GM23338 (cell line): ENCODE measurements at regions not wholly inside any gene's neighbourhood (a gene's known extent, or its start where the extent isn't known, plus 50 kb on each side); places are given as distances from the start of the nearest gene placed in this dataset.

Experiments
- ATAC-seq: fragments of 200-7000 bp; cut with Tn5 transposase; 3 replicates; pipeline ENCODE4 v1.9.1; 2020
- DNase-seq: peaks from one replicate; pipeline ENCODE4 v3.0.0-alpha.2; 2015; ENCODE audit warnings: low spot score
- H2AFZ ChIP-seq: fragments of 200-600 bp; sonication (generic); 2 replicates; pipeline ENCODE4 v1.8.0; 2016; ENCODE audit warnings: antibody characterized with exemption, mild to moderate bottlenecking, moderate library complexity
- H3F3A ChIP-seq: fragments of 200-600 bp; sonication (generic); replicated peaks from 2 replicates; pipeline ENCODE4 v1.8.0; 2017; ENCODE audit warnings: antibody characterized with exemption, mixed run types, low read depth
- H3K27ac ChIP-seq: fragments of 200-600 bp; sonication (generic); 2 replicates; pipeline ENCODE4 v1.6.1; 2016; ENCODE audit warnings: low read depth
- H3K27me3 ChIP-seq: fragments of 200-600 bp; sonication (generic); 2 replicates; pipeline ENCODE4 v1.8.0; 2016; ENCODE audit warnings: mild to moderate bottlenecking, mixed run types, moderate library complexity; ENCODE audit not compliant: insufficient read depth
- H3K36me3 ChIP-seq: fragments of 200-600 bp; sonication (generic); 2 replicates; pipeline ENCODE4 v1.8.0; 2016; ENCODE audit warnings: mild to moderate bottlenecking; ENCODE audit not compliant: insufficient read depth
- H3K4me1 ChIP-seq: fragments of 200-600 bp; sonication (generic); 2 replicates; pipeline ENCODE4 v1.8.0; 2016; ENCODE audit warnings: mild to moderate bottlenecking, moderate library complexity; ENCODE audit not compliant: insufficient read depth
- H3K4me2 ChIP-seq: fragments of 200-600 bp; sonication (generic); 2 replicates; pipeline ENCODE4 v1.7.1; 2017; ENCODE audit warnings: mixed run types
- H3K4me3 ChIP-seq: fragments of 200-600 bp; sonication (generic); 2 replicates; pipeline ENCODE4 v1.6.1; 2016; ENCODE audit warnings: mixed run types
- H3K79me2 ChIP-seq: fragments of 200-600 bp; sonication (generic); replicated peaks from 2 replicates; pipeline ENCODE4 v1.8.0; 2017; ENCODE audit warnings: mild to moderate bottlenecking; ENCODE audit not compliant: insufficient read depth
- H3K9me2 ChIP-seq: fragments of 200-600 bp; sonication (generic); 2 replicates; pipeline ENCODE4 v1.8.0; 2017; ENCODE audit not compliant: insufficient read depth
- H4K20me1 ChIP-seq: fragments of 200-600 bp; sonication (generic); replicated peaks from 2 replicates; pipeline ENCODE4 v1.8.0; 2017; ENCODE audit warnings: mild to moderate bottlenecking; ENCODE audit not compliant: insufficient read depth
- H3K27ac Mint-ChIP-seq: 2 replicates; pipeline ENCODE4 v1.8.0; 2020; ENCODE audit warnings: inconsistent platforms, mild to moderate bottlenecking, moderate library complexity, mixed read lengths
- H3K27me3 Mint-ChIP-seq: 3 replicates; pipeline ENCODE4 v1.8.0; 2022; ENCODE audit warnings: low read depth, mild to moderate bottlenecking, moderate library complexity, mixed read lengths, inconsistent platforms; ENCODE audit not compliant: insufficient read depth, poor library complexity
- H3K36me3 Mint-ChIP-seq: 3 replicates; pipeline ENCODE4 v1.8.0; 2021; ENCODE audit warnings: low read depth, mild to moderate bottlenecking, inconsistent platforms, moderate library complexity, mixed read lengths
- H3K4me1 Mint-ChIP-seq: 3 replicates; pipeline ENCODE4 v1.8.0; 2020; ENCODE audit warnings: mild to moderate bottlenecking, inconsistent platforms, mixed read lengths
- H3K4me3 Mint-ChIP-seq: 3 replicates; pipeline ENCODE4 v1.8.0; 2021; ENCODE audit warnings: moderate library complexity, mild to moderate bottlenecking, inconsistent platforms, mixed read lengths
- H3K9me3 Mint-ChIP-seq: 3 replicates; pipeline ENCODE4 v1.8.0; 2020; ENCODE audit warnings: moderate library complexity, mild to moderate bottlenecking, inconsistent platforms, mixed read lengths
- CREB1 ChIP-seq: fragments of 250-450 bp; sonication (Bioruptor Pico); IDR thresholded peaks from 2 replicates; pipeline ENCODE4 v1.5.0; 2020; ENCODE audit warnings: low read depth, mild to moderate bottlenecking, moderate library complexity
- EZH2 ChIP-seq: fragments of 200-600 bp; sonication (generic); IDR thresholded peaks from one replicate; pipeline ENCODE4 v1.8.0; 2017; ENCODE audit warnings: antibody characterized with exemption, mild to moderate bottlenecking, low read depth; ENCODE audit not compliant: unreplicated experiment
- EZH2phosphoT487 ChIP-seq: fragments of 200-600 bp; sonication (generic); IDR thresholded peaks from one replicate; pipeline ENCODE4 v1.8.1; 2018; ENCODE audit warnings: antibody characterized with exemption; ENCODE audit not compliant: unreplicated experiment
- JUNB ChIP-seq: IDR thresholded peaks from one replicate; pipeline ENCODE4 v1.6.1; 2016; ENCODE audit warnings: antibody characterized with exemption; ENCODE audit not compliant: unreplicated experiment
- NANOG ChIP-seq: IDR thresholded peaks from 2 replicates; pipeline ENCODE4 v1.6.1; 2016; ENCODE audit warnings: antibody characterized with exemption, borderline replicate concordance
- POLR2AphosphoS5 ChIP-seq: IDR thresholded peaks from 2 replicates; pipeline ENCODE4 v1.6.1; 2016; ENCODE audit warnings: antibody characterized with exemption, low read depth
- STAT1 ChIP-seq: IDR thresholded peaks from one replicate; pipeline ENCODE4 v1.6.1; 2016; ENCODE audit warnings: antibody characterized with exemption; ENCODE audit not compliant: unreplicated experiment
- ZNF114 ChIP-seq: fragments of 250-450 bp; sonication (Bioruptor Pico); IDR thresholded peaks from 2 replicates; pipeline ENCODE4 v1.5.0; 2020; ENCODE audit warnings: mild to moderate bottlenecking, moderate library complexity
- ZNF331 ChIP-seq: fragments of 250-450 bp; sonication (Bioruptor Pico); IDR thresholded peaks from 2 replicates; pipeline ENCODE4 v1.5.0; 2020; ENCODE audit warnings: low read depth, mild to moderate bottlenecking, moderate library complexity
- TF ChIP-seq, protein P1 (sequence below), 2 experiments: fragments of 200-600 bp in 1 of 2; sonication (generic) in 1 of 2; conservative IDR thresholded peaks; 2 replicates each; pipeline versions ENCODE4 v1.5.1 to v1.6.1; 2016 to 2017; ENCODE audit warnings: antibody characterized with exemption in 2 of 2, low read depth in 2 of 2, mild to moderate bottlenecking in 2 of 2, moderate library complexity in 1 of 2
- TF ChIP-seq, protein P2 (sequence below): fragments of 250-450 bp; sonication (Bioruptor Pico); IDR thresholded peaks from 2 replicates; pipeline ENCODE4 v1.5.0; 2020; ENCODE audit warnings: mild to moderate bottlenecking, moderate library complexity
- TF ChIP-seq, protein P3 (sequence below): IDR thresholded peaks from 2 replicates; pipeline ENCODE4 v1.6.1; 2016; ENCODE audit warnings: antibody characterized with exemption
- TF ChIP-seq, protein P4 (sequence below): IDR thresholded peaks from one replicate; pipeline ENCODE4 v1.6.1; 2018; ENCODE audit warnings: antibody characterized with exemption; ENCODE audit not compliant: unreplicated experiment

DNA sequence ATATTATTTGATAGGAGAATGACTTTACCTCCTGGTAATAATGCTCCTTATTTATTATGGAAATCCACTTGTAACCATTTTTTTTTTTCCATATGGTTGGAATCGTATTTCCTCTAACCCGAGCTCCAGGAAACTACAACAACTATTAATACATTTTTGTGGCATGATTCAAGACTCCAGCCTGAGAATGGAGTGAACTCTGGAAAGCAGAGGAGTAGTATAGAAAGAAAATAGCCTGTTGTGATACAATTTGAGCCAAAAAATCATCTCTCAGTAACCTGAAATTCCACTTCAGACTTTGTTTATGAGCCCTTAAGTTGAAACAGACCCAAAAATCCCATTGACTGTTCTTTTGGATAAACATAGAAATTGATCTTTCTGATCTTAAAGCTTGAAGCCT is 921.1 kb downstream of the SOCS6 start (continued):
- TF ChIP-seq CREB1 (CRISPR knock-in tag): no peak
- no peak for TF ChIP-seq NANOG
- TF ChIP-seq ZNF331 (CRISPR knock-in tag): no peak
- no peak for TF ChIP-seq ZNF114 (CRISPR knock-in tag)

DNA sequence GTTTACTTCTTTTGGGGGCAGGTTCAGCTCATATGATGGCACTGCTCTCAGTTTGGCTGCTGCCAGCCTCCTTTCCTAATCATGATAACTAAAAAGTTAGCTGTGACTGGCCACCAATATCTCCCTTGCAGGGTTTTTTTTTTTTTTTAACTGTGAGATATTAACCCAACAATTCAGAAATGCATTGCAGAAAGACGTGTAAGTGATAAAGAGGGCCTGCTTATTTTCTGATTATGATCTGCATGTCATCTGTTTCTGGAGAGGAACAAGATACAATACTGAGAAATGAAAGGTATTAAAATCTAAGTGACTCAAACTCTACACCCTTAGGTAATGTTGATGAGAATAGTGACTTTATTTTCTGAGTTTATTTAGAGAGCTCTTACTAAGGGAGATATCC is 905.6 kb downstream of the SOCS6 start:
- H3K4me3 ChIP-seq: no peak overlapping the region
- no peaks in the 10 kb centered on the region for H3F3A ChIP-seq
- no peaks in the 10 kb centered on the region for H4K20me1 ChIP-seq
- peaks cover 83% of the 10 kb centered on the region for H3K9me3 Mint-ChIP-seq
- H3K36me3 Mint-ChIP-seq: peaks cover 21% of the 10 kb centered on the region
- no peak overlapping the region for H3K4me2 ChIP-seq
- H3K27ac Mint-ChIP-seq: no peak overlapping the region
- H3K27me3 Mint-ChIP-seq: no peaks in the 10 kb centered on the region
- TF ChIP-seq, protein P1, sequence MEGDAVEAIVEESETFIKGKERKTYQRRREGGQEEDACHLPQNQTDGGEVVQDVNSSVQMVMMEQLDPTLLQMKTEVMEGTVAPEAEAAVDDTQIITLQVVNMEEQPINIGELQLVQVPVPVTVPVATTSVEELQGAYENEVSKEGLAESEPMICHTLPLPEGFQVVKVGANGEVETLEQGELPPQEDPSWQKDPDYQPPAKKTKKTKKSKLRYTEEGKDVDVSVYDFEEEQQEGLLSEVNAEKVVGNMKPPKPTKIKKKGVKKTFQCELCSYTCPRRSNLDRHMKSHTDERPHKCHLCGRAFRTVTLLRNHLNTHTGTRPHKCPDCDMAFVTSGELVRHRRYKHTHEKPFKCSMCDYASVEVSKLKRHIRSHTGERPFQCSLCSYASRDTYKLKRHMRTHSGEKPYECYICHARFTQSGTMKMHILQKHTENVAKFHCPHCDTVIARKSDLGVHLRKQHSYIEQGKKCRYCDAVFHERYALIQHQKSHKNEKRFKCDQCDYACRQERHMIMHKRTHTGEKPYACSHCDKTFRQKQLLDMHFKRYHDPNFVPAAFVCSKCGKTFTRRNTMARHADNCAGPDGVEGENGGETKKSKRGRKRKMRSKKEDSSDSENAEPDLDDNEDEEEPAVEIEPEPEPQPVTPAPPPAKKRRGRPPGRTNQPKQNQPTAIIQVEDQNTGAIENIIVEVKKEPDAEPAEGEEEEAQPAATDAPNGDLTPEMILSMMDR (conservative IDR thresholded peaks at IDR 0.05; ENCODE audit: low read depth in 2 of 2): no peak
- TF ChIP-seq CREB1 (CRISPR knock-in tag) (no peak), ZNF114 (CRISPR knock-in tag) (no peak), POLR2AphosphoS5 (no peak), EZH2phosphoT487 (no peak), STAT1 (no peak), JUNB (no peak), ZNF331 (CRISPR knock-in tag) (no peak), EZH2 (no peak), NANOG (no peak)
- TF ChIP-seq, protein P2, sequence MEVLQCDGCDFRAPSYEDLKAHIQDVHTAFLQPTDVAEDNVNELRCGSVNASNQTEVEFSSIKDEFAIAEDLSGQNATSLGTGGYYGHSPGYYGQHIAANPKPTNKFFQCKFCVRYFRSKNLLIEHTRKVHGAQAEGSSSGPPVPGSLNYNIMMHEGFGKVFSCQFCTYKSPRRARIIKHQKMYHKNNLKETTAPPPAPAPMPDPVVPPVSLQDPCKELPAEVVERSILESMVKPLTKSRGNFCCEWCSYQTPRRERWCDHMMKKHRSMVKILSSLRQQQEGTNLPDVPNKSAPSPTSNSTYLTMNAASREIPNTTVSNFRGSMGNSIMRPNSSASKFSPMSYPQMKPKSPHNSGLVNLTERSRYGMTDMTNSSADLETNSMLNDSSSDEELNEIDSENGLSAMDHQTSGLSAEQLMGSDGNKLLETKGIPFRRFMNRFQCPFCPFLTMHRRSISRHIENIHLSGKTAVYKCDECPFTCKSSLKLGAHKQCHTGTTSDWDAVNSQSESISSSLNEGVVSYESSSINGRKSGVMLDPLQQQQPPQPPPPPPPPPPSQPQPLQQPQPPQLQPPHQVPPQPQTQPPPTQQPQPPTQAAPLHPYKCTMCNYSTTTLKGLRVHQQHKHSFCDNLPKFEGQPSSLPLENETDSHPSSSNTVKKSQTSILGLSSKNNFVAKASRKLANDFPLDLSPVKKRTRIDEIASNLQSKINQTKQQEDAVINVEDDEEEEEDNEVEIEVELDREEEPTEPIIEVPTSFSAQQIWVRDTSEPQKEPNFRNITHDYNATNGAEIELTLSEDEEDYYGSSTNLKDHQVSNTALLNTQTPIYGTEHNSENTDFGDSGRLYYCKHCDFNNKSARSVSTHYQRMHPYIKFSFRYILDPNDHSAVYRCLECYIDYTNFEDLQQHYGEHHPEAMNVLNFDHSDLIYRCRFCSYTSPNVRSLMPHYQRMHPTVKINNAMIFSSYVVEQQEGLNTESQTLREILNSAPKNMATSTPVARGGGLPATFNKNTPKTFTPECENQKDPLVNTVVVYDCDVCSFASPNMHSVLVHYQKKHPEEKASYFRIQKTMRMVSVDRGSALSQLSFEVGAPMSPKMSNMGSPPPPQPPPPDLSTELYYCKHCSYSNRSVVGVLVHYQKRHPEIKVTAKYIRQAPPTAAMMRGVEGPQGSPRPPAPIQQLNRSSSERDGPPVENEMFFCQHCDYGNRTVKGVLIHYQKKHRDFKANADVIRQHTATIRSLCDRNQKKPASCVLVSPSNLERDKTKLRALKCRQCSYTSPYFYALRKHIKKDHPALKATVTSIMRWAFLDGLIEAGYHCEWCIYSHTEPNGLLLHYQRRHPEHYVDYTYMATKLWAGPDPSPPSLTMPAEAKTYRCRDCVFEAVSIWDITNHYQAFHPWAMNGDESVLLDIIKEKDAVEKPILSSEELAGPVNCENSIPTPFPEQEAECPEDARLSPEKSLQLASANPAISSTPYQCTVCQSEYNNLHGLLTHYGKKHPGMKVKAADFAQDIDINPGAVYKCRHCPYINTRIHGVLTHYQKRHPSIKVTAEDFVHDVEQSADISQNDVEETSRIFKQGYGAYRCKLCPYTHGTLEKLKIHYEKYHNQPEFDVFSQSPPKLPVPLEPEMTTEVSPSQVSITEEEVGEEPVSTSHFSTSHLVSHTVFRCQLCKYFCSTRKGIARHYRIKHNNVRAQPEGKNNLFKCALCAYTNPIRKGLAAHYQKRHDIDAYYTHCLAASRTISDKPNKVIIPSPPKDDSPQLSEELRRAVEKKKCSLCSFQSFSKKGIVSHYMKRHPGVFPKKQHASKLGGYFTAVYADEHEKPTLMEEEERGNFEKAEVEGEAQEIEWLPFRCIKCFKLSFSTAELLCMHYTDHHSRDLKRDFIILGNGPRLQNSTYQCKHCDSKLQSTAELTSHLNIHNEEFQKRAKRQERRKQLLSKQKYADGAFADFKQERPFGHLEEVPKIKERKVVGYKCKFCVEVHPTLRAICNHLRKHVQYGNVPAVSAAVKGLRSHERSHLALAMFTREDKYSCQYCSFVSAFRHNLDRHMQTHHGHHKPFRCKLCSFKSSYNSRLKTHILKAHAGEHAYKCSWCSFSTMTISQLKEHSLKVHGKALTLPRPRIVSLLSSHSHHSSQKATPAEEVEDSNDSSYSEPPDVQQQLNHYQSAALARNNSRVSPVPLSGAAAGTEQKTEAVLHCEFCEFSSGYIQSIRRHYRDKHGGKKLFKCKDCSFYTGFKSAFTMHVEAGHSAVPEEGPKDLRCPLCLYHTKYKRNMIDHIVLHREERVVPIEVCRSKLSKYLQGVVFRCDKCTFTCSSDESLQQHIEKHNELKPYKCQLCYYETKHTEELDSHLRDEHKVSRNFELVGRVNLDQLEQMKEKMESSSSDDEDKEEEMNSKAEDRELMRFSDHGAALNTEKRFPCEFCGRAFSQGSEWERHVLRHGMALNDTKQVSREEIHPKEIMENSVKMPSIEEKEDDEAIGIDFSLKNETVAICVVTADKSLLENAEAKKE: no peak
- TF ChIP-seq, protein P3, sequence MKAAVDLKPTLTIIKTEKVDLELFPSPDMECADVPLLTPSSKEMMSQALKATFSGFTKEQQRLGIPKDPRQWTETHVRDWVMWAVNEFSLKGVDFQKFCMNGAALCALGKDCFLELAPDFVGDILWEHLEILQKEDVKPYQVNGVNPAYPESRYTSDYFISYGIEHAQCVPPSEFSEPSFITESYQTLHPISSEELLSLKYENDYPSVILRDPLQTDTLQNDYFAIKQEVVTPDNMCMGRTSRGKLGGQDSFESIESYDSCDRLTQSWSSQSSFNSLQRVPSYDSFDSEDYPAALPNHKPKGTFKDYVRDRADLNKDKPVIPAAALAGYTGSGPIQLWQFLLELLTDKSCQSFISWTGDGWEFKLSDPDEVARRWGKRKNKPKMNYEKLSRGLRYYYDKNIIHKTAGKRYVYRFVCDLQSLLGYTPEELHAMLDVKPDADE: no peak
- TF ChIP-seq, protein P4, sequence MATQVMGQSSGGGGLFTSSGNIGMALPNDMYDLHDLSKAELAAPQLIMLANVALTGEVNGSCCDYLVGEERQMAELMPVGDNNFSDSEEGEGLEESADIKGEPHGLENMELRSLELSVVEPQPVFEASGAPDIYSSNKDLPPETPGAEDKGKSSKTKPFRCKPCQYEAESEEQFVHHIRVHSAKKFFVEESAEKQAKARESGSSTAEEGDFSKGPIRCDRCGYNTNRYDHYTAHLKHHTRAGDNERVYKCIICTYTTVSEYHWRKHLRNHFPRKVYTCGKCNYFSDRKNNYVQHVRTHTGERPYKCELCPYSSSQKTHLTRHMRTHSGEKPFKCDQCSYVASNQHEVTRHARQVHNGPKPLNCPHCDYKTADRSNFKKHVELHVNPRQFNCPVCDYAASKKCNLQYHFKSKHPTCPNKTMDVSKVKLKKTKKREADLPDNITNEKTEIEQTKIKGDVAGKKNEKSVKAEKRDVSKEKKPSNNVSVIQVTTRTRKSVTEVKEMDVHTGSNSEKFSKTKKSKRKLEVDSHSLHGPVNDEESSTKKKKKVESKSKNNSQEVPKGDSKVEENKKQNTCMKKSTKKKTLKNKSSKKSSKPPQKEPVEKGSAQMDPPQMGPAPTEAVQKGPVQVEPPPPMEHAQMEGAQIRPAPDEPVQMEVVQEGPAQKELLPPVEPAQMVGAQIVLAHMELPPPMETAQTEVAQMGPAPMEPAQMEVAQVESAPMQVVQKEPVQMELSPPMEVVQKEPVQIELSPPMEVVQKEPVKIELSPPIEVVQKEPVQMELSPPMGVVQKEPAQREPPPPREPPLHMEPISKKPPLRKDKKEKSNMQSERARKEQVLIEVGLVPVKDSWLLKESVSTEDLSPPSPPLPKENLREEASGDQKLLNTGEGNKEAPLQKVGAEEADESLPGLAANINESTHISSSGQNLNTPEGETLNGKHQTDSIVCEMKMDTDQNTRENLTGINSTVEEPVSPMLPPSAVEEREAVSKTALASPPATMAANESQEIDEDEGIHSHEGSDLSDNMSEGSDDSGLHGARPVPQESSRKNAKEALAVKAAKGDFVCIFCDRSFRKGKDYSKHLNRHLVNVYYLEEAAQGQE: no peak
- H3K27me3 ChIP-seq: no peaks in the 10 kb centered on the region
- peaks cover 5% of the 10 kb centered on the region; the same call in 1 of the 2 replicates for H3K36me3 ChIP-seq
- no peaks in the 10 kb centered on the region for H3K4me1 Mint-ChIP-seq
- no peaks in the 10 kb centered on the region for H3K79me2 ChIP-seq
- no peak for ATAC-seq
- H3K4me1 ChIP-seq: no peaks in the 10 kb centered on the region
- H2AFZ ChIP-seq: no peak overlapping the region
- H3K4me3 Mint-ChIP-seq: no peak overlapping the region
- no peak for DNase-seq
- H3K9me2 ChIP-seq: no peaks in the 10 kb centered on the region
- H3K27ac ChIP-seq: no peak overlapping the region
